MCF 10A (cell line): ENCODE measurements at regions not wholly inside any gene's neighbourhood (a gene's known extent, or its start where the extent isn't known, plus 50 kb on each side); places are given as distances from the start of the nearest gene placed in this dataset.

ENCODE experiments used
- BruUV-seq: library from RNA; stranded (reverse); fragments of 400-500 nt; replicated peaks from 2 replicates; lab custom pipeline; 2021; lab: Mats Ljungman, UMichigan
- CTCF ChIA-PET: fragments of 300-600 bp; sonication (Branson Sonifier 250); formaldehyde crosslinking; extraction: SDS; loops from one replicate; lab custom pipeline; 2021; ENCODE audit warnings: antibody characterized with exemption, inconsistent platforms; lab: Yijun Ruan, JAX
- POLR2A ChIA-PET: fragments of 300-600, 350-650 bp; sonication (Branson Sonifier 250); formaldehyde crosslinking; extraction: SDS; loops from one replicate; lab custom pipeline; 2020; ENCODE audit warnings: antibody characterized with exemption, inconsistent platforms; lab: Yijun Ruan, JAX
- DNase-seq: peaks from one replicate; pipeline ENCODE4 v3.0.0-alpha.2; 2018; ENCODE audit not compliant: unreplicated experiment
- H3K27ac Mint-ChIP-seq: one replicate; pipeline ENCODE4 v1.8.0; 2022; ENCODE audit warnings: mild to moderate bottlenecking, low read depth, mixed read lengths; ENCODE audit not compliant: unreplicated experiment
- H3K27me3 Mint-ChIP-seq: one replicate; pipeline ENCODE4 v1.8.0; 2022; ENCODE audit warnings: mixed read lengths; ENCODE audit not compliant: insufficient read depth, unreplicated experiment
- H3K36me3 Mint-ChIP-seq: one replicate; pipeline ENCODE4 v1.8.0; 2022; ENCODE audit warnings: mild to moderate bottlenecking, moderate library complexity, mixed read lengths; ENCODE audit not compliant: insufficient read depth, unreplicated experiment
- H3K4me1 Mint-ChIP-seq: one replicate; pipeline ENCODE4 v1.8.0; 2022; ENCODE audit warnings: mixed read lengths; ENCODE audit not compliant: insufficient read depth, unreplicated experiment
- H3K4me3 Mint-ChIP-seq: one replicate; pipeline ENCODE4 v1.8.0; 2022; ENCODE audit warnings: mild to moderate bottlenecking, moderate library complexity, mixed read lengths; ENCODE audit not compliant: unreplicated experiment
- H3K9me3 Mint-ChIP-seq: one replicate; pipeline ENCODE4 v1.8.0; 2022; ENCODE audit warnings: mixed read lengths; ENCODE audit not compliant: unreplicated experiment
- CTCF ChIP-seq: fragments of 200-600 bp; IDR thresholded peaks from one replicate; pipeline ENCODE4 v1.8.0; 2022; ENCODE audit warnings: antibody characterized with exemption, mild to moderate bottlenecking; ENCODE audit not compliant: unreplicated experiment
- intact Hi-C: fragments of 100-400 bp; cut with micrococcal nuclease; formaldehyde crosslinking; loops from 2 replicates; pipeline ENCODE4 v1.14.1; 2022

- POLR2A ChIA-PET, result no interaction called here
- CTCF ChIA-PET, result no interaction called here
Observed at GRCh38 chr15:46265664-46266347, 631.0 kb downstream of the SQOR start.

GRCh38 chr15:46266661-46267060 lies 631.8 kb downstream of the SQOR start:
- H3K4me3 Mint-ChIP-seq, result no peak overlapping the region
- H3K9me3 Mint-ChIP-seq, result no peaks in the 10 kb centered on the region
- no peaks in the 10 kb centered on the region for H3K36me3 Mint-ChIP-seq
- ChIA-PET CTCF (no interaction called here), POLR2A (no interaction called here)
- intact Hi-C loops, result no loop called here
- no peak for DNase-seq
- no peak for TF ChIP-seq CTCF
- no peaks in the 10 kb centered on the region for H3K27me3 Mint-ChIP-seq
- H3K4me1 Mint-ChIP-seq, result no peaks in the 10 kb centered on the region
- BruUV-seq, result no TSS peak
- H3K27ac Mint-ChIP-seq, result no peak overlapping the region

More at GRCh38 chr15:46265664-46266347, 631.0 kb downstream of the SQOR start:
- no TSS peak for BruUV-seq
- Mint-ChIP-seq H3K36me3 (no peaks in the 10 kb centered on the region), H3K27ac (no peak overlapping the region), H3K27me3 (no peaks in the 10 kb centered on the region), H3K4me1 (no peaks in the 10 kb centered on the region), H3K4me3 (no peak overlapping the region), H3K9me3 (no peaks in the 10 kb centered on the region)
- intact Hi-C loops, result no loop called here
- DNase-seq, result no peak
- TF ChIP-seq CTCF, result no peak

- ChIA-PET POLR2A (interaction anchor here (0.8 kb wide), 1 partner anchor 241 kb away, joined by 3 read pairs; no protein-coding TSS in a partner anchor), CTCF (interaction anchor here (0.9 to 1.8 kb wide), 2 partner anchors 8 to 475 kb away, joined by 3 to 4 read pairs; no protein-coding TSS in a partner anchor)
- TF ChIP-seq CTCF, result no peak
- Mint-ChIP-seq H3K9me3 (no peaks in the 10 kb centered on the region), H3K27ac (no peak overlapping the region), H3K36me3 (no peaks in the 10 kb centered on the region), H3K4me1 (no peaks in the 10 kb centered on the region), H3K4me3 (no peak overlapping the region), H3K27me3 (peaks cover 15% of the 10 kb centered on the region)
- no TSS peak for BruUV-seq
- DNase-seq, result no peak
- intact Hi-C loops, result no loop called here
Observed at GRCh38 chr15:46270481-46271147, 635.8 kb downstream of the SQOR start.

- H3K4me3 Mint-ChIP-seq, result no peak overlapping the region
- no peaks in the 10 kb centered on the region for H3K4me1 Mint-ChIP-seq
- H3K27me3 Mint-ChIP-seq, result peaks cover 26% of the 10 kb centered on the region
- H3K36me3 Mint-ChIP-seq, result no peaks in the 10 kb centered on the region
- no peak for TF ChIP-seq CTCF
- POLR2A ChIA-PET, result no interaction called here
- CTCF ChIA-PET, result interaction anchor here (0.6 kb wide), 1 partner anchor 63 kb away, joined by 3 read pairs; no protein-coding TSS in a partner anchor
- H3K9me3 Mint-ChIP-seq, result no peaks in the 10 kb centered on the region
- intact Hi-C loops, result no loop called here
- no peak for DNase-seq
- BruUV-seq, result no TSS peak
- H3K27ac Mint-ChIP-seq, result no peak overlapping the region
Observed at GRCh38 chr15:46275701-46276100, 640.9 kb downstream of the SQOR start.
